Thoracic aorta (tissue), 2 donors: ENCODE measurements at regions not wholly inside any gene's neighbourhood (a gene's known extent, or its start where the extent isn't known, plus 50 kb on each side); places are given as distances from the start of the nearest gene placed in this dataset.

Experiments
- ATAC-seq: fragments of 150-250 bp; one replicate; pipeline ENCODE4 v1.8.0; 2017; ENCODE audit warnings: low read depth; ENCODE audit not compliant: insufficient number of reproducible peaks, low FRiP score
- DNase-seq: peaks from one replicate; pipeline ENCODE4 v3.0.0-alpha.2; 2020; ENCODE audit warnings: low spot score
- H3K27ac ChIP-seq, 2 donors: fragments of 200-600 bp; sonication (generic); 1 replicate in 1 of 2; 2 replicates in 1 of 2; pipeline ENCODE4 v1.5.1; 2016; ENCODE audit warnings: mild to moderate bottlenecking in 2 of 2, moderate library complexity in 2 of 2
- H3K27me3 ChIP-seq: fragments of 200-600 bp; sonication (generic); replicated peaks from 2 replicates; pipeline ENCODE4 v1.6.0; 2016; ENCODE audit warnings: mild to moderate bottlenecking; ENCODE audit not compliant: insufficient read depth
- H3K36me3 ChIP-seq: fragments of 200-600 bp; sonication (generic); one replicate; pipeline ENCODE4 v1.5.1; 2016
- H3K4me1 ChIP-seq, 2 donors: fragments of 200-600 bp; sonication (generic); 1 replicate in 1 of 2; 2 replicates in 1 of 2; pipeline versions ENCODE4 v1.5.1 to v1.6.0; 2016; ENCODE audit warnings: low read depth in 2 of 2, mild to moderate bottlenecking in 1 of 2; ENCODE audit not compliant: control insufficient read depth in 1 of 2
- H3K4me3 ChIP-seq: fragments of 200-600 bp; sonication (generic); 2 replicates; pipeline ENCODE4 v1.5.1; 2016; ENCODE audit warnings: mild to moderate bottlenecking
- H3K9me3 ChIP-seq: fragments of 200-600 bp; sonication (generic); 2 replicates; pipeline ENCODE4 v1.5.1; 2016
- CTCF ChIP-seq: fragments of 200-600 bp; sonication (generic); IDR thresholded peaks from one replicate; pipeline ENCODE4 v1.5.1; 2019; ENCODE audit warnings: antibody characterized with exemption

- H3K36me3 ChIP-seq, result no peaks in the 10 kb centered on the region
- ATAC-seq (no peak), DNase-seq (no peak)
- H3K27me3 ChIP-seq, result no peaks in the 10 kb centered on the region
- H3K4me1 ChIP-seq, result no peaks in the 10 kb centered on the region
- H3K9me3 ChIP-seq, result no peaks in the 10 kb centered on the region
- H3K27ac ChIP-seq, result no peak overlapping the region
- TF ChIP-seq CTCF, result no peak
- H3K4me3 ChIP-seq, result no peak overlapping the region
These were observed 705.4 kb upstream of the RAB6C start for GRCh38 chr2:129274038-129274415.

- no peak for TF ChIP-seq CTCF
- no peaks in the 10 kb centered on the region for H3K9me3 ChIP-seq
- H3K4me1 ChIP-seq, result no peaks in the 10 kb centered on the region
- H3K27me3 ChIP-seq, result no peaks in the 10 kb centered on the region
- H3K36me3 ChIP-seq, result no peaks in the 10 kb centered on the region
- ATAC-seq, result no peak
- DNase-seq, result no peak
- no peak overlapping the region for H3K4me3 ChIP-seq
- H3K27ac ChIP-seq, result no peak overlapping the region
These were observed 704.5 kb upstream of the RAB6C start for GRCh38 chr2:129274918-129275317.

- H3K4me3 ChIP-seq, result no peak overlapping the region
- no peaks in the 10 kb centered on the region for H3K9me3 ChIP-seq
- ATAC-seq, result no peak
- no peak overlapping the region for H3K27ac ChIP-seq
- DNase-seq, result no peak
- H3K4me1 ChIP-seq, result no peaks in the 10 kb centered on the region
- H3K27me3 ChIP-seq, result no peaks in the 10 kb centered on the region
- no peaks in the 10 kb centered on the region for H3K36me3 ChIP-seq
- no peak for TF ChIP-seq CTCF
These were observed 703.8 kb upstream of the RAB6C start for GRCh38 chr2:129275706-129276105.

- Histone ChIP-seq H3K27me3 (no peaks in the 10 kb centered on the region), H3K9me3 (no peaks in the 10 kb centered on the region), H3K4me3 (no peak overlapping the region), H3K36me3 (no peaks in the 10 kb centered on the region), H3K27ac (no peak overlapping the region), H3K4me1 (no peaks in the 10 kb centered on the region)
- TF ChIP-seq CTCF, result no peak
- no peak for DNase-seq
- ATAC-seq, result no peak
These were observed 702.4 kb upstream of the RAB6C start for GRCh38 chr2:129276978-129277584.

GRCh38 chr2:129277585-129277981 is 701.9 kb upstream of the RAB6C start:
- no peaks in the 10 kb centered on the region for H3K4me1 ChIP-seq
- H3K27me3 ChIP-seq, result no peaks in the 10 kb centered on the region
- H3K9me3 ChIP-seq, result no peaks in the 10 kb centered on the region
- TF ChIP-seq CTCF, result no peak
- no peak overlapping the region for H3K27ac ChIP-seq
- H3K4me3 ChIP-seq, result no peak overlapping the region
- ATAC-seq (no peak), DNase-seq (no peak)
- no peaks in the 10 kb centered on the region for H3K36me3 ChIP-seq
